HCEC 1CT (cell line): ENCODE measurements at regions not wholly inside any gene's neighbourhood (a gene's known extent, or its start where the extent isn't known, plus 50 kb on each side); places are given as distances from the start of the nearest gene placed in this dataset.

Experiments used
- DNase-seq: peaks from one replicate; pipeline ENCODE4 v3.0.0-alpha.2; 2017

- no peak for DNase-seq
Measured at GRCh38 chr10:2850202-2850601, 217.1 kb upstream of the PFKP start.

DNA sequence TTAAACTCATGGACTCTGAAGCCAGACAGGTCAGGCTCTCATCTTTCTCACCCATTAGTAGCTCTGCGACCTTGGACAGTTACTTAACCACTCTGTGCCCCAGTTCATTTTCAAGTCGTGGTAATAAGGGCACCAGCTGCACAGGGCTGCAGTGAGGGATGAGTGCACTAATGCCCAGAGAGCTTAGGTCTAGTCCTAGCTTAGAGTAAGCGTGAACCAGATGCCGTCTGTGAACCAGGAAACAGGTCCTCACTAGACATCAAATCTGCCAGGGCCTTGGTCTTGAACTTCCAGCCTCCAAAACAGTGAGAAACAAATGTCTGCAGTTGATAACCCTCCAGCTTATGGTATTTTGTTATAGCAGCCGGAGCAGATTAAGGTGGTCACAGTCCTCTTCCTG is 222.4 kb upstream of the PFKP start:
- DNase-seq: no peak

- peak; percentile 1 for DNase-seq
Measured at GRCh38 chr10:2839081-2839725, 228.1 kb upstream of the PFKP start.

- peak; percentile 15 for DNase-seq
Measured at GRCh38 chr10:2837674-2838073, 229.7 kb upstream of the PFKP start.

GRCh38 chr10:2836921-2837662 is 230.3 kb upstream of the PFKP start:
- DNase-seq: no peak

GRCh38 chr10:2834214-2834613 is 233.1 kb upstream of the PFKP start:
- DNase-seq: no peak

- no peak for DNase-seq
Measured at GRCh38 chr10:2831509-2831908, 235.8 kb upstream of the PFKP start.

GRCh38 chr10:2828741-2829140 is 238.6 kb upstream of the PFKP start:
- DNase-seq: no peak

DNA sequence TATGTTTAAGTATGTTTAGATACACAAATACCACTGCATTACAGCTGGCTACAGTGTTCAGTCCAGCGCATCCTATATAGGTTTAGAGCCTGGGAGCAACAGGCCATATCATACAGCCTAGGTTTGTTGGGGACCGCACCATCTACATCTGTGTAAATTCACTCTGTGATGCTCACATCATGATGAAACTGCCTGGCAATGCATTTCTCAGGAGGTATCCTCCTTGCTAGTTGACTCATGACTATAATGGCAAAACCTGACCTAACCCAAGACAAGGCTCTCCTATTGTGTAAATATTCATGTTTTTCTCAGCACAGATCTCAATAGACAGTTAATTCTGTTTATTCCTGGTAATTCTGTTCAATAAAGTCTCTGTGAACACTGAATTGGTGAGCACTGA is 240.7 kb upstream of the PFKP start:
- no peak for DNase-seq

DNA sequence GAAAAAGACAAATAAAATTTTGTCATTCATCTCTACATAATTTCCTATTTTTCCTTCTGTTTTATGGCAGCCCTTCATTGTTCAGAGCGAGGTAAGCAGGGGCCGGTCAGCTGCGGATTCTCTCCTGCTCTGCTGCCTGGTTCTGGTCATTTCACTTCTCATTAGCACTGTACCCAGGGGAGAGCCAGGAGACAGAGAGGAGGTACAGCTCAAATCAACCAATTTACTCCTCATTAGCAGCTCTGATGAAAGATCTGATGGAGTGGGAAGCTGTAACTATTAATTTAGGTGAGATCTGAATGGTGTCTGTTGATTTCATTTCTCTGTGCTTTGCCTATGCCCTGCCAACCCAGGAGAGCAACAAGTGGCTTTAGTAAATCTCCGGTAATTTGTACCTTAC is 241.5 kb upstream of the PFKP start:
- no peak for DNase-seq

DNA sequence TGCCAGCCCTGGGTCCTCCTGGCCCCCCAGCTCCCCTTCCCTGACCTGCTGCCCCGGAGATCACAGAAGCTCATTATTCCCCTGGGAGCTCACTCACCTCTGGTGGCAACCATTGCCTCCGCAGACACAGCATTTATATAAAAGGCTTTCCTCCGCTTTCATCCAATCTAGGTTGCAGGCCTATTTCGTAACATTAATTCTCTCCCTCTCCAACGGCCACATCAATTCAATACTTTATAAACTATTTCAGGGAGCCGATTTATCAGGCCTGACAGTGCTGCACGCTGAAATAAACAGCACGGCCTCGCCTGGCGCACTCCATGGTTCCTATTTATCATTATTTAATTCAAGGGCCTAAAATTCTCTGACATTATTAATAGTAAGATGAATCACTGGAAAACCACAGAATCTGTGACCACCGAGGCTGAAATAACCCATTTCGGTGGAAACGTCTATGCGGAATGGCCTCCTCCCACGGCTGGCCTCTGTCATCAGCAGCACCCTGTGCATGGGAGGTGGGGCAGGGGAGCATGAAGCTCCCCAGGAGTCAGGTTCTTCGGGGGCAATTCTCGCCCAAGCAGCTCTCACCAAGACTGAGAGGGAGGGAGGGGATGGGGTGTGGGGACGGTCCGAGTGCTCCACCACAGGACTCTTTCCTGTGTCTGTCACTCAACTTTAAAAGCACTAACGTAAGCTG is 249.3 kb upstream of the PFKP start:
- no peak for DNase-seq

- no peak for DNase-seq
Measured at GRCh38 chr10:2813693-2814092, 253.7 kb upstream of the PFKP start.

- no peak for DNase-seq
Measured at GRCh38 chr10:2813286-2813685, 254.1 kb upstream of the PFKP start.

DNA sequence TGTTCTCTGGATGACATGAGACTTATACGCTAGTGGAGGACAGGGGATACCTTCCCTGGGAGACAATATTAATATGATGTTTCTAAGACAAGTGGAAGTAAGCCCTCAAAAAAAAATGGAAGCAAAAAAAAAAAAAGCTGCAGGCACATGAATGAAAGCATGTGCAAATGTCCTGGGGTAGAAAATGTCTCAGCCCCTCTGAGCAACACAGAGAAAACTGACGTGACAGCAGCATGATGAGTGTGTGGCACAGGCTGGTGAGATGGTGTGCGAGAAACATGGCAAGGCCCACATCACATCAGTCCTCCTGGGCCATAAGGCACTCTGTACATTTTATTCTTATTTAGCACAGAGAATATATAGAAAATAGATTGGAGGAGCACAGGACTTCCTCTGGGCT is 254.7 kb upstream of the PFKP start:
- DNase-seq: no peak

DNA sequence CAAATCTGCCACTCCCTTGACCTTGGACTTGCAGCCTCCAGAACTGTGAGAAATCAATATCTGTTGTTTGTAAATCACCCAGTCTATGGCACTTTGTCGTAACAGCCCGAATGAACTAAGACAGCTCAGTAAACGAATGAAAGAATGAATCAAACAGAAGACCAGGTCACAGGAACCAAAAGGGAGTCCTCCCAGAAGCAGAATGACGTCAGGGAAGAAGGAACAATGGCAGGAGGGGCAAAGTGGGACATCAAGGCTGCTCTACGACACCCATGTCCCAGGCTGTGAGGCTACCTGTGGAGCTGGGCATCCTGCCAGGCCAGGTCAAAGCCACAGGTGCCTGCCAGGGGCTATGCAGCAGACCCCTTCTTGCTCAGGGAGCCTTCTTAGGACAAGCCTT is 267.2 kb upstream of the PFKP start:
- DNase-seq: no peak

DNA sequence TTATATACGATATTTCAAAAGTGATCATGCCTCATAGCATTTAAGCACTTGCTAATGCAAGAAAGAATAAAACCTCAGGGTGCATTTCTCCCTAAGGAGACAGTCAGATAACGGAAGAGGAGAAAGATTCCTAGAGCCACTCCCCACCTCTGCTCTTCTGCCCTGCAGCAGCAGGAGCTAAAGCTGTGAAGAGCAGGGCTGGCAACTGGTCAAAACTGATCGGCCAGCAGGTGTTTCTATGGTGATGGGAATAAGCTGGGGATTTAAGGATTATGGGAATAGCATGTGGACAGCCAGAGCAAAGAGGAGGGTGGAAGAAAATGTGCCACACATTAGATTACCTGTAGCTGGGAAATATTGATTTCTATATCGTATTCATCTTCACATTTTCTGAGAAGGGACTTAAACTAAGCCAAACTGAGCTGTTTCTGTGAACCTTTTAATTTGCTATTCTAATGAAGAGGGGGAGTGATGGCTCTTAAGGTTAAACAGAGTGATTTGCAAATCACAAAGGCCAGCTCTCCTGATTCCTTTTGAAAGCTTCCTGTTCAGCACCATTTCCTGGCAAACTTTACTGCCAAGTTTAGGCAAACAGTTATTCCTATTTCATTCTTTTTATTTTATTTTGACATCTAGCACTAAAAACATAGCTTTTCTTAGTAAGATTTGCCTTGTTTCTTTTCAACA is 268.9 kb upstream of the PFKP start:
- no peak for DNase-seq

- no peak for DNase-seq
Measured at GRCh38 chr10:2791774-2792443, 275.4 kb upstream of the PFKP start.

- DNase-seq: no peak
Measured at GRCh38 chr10:2790396-2791188, 276.8 kb upstream of the PFKP start.

DNA sequence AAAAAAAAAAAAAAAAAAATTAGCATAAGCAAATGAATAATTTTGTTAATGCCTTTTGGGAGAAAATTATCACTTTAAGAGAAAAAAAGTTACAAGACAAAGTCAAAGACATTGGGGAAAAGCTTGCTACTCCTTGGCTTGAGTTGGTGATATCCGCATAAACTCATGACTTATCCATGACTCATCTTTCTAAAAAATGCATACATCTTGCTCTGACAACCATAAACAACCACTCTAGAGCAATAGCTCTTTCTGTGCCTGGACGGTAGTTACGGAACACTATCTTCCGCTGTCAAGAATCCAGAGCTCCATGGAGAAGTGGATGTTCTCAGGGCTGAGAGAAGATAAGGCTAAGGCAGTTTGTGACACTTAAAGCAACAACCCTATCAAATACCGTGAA is 281.1 kb upstream of the PFKP start:
- DNase-seq: no peak

GRCh38 chr10:2784766-2785165 is 282.6 kb upstream of the PFKP start:
- DNase-seq: no peak

GRCh38 chr10:2782950-2783349 is 284.4 kb upstream of the PFKP start:
- DNase-seq: no peak

DNA sequence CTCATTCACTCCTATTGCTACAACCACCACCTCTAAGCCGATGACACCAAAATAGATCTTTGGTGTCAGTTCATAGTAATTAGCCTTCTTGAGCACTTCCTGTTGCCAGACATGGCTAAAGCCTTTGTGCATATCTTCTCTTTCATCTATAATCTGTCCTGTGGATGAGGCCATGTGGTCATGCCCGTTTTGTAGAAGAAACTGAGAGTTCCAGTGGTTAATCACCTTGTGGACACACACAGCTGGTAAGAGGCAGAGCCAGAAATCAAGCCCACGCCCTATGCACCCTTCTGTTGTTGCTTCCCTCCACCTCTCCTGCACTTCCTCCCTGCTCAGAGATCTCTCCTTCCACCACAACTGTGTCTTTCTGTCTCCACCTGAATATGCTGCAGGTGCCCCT is 285.1 kb upstream of the PFKP start:
- no peak for DNase-seq
